T-helper 17 cell (primary cell): ENCODE measurements at regions not wholly inside any gene's neighbourhood (a gene's known extent, or its start where the extent isn't known, plus 50 kb on each side); places are given as distances from the start of the nearest gene placed in this dataset.

ENCODE experiments used
- ATAC-seq: fragments of 150-1000 bp; cut with Tn5 transposase; 2 replicates; pipeline ENCODE4 v1.10.0; 2021; ENCODE audit warnings: mild to moderate bottlenecking, moderate library complexity
- DNase-seq, 3 donors: peaks; one replicate each; pipeline versions ENCODE4 v3.0.0 to v3.0.0-alpha.2; 2020 to 2021
- H3K9me3 ChIP-seq: one replicate; pipeline ENCODE4 v1.7.0; 2013; ENCODE audit warnings: low read length, mild to moderate bottlenecking; ENCODE audit not compliant: control insufficient read depth, poor library complexity, severe bottlenecking
- H3K27ac Mint-ChIP-seq: one replicate; pipeline ENCODE4 v1.8.0; 2022; ENCODE audit warnings: mild to moderate bottlenecking, moderate library complexity, mixed read lengths
- H3K27me3 Mint-ChIP-seq: one replicate; pipeline ENCODE4 v1.8.0; 2022; ENCODE audit warnings: mixed read lengths
- H3K36me3 Mint-ChIP-seq: one replicate; pipeline ENCODE4 v1.8.0; 2022; ENCODE audit warnings: low read depth, mixed read lengths
- H3K4me1 Mint-ChIP-seq: one replicate; pipeline ENCODE4 v1.8.0; 2022; ENCODE audit warnings: mild to moderate bottlenecking, mixed read lengths
- H3K4me3 Mint-ChIP-seq: one replicate; pipeline ENCODE4 v1.8.0; 2022; ENCODE audit warnings: mild to moderate bottlenecking, moderate library complexity, mixed read lengths

- DNase-seq (no peak), ATAC-seq (no peak)
- no peaks in the 10 kb centered on the region for H3K36me3 Mint-ChIP-seq
- no peaks in the 10 kb centered on the region for H3K9me3 ChIP-seq
- no peaks in the 10 kb centered on the region for H3K4me1 Mint-ChIP-seq
- H3K27ac Mint-ChIP-seq: no peak overlapping the region
- H3K27me3 Mint-ChIP-seq: no peaks in the 10 kb centered on the region
- H3K4me3 Mint-ChIP-seq: no peak overlapping the region
Observed at GRCh38 chr21:24729568-24729967, 877.7 kb downstream of the MRPL39 start.

GRCh38 chr21:24727803-24728440 lies 879.4 kb downstream of the MRPL39 start:
- DNase-seq (no peak), ATAC-seq (no peak)
- Mint-ChIP-seq H3K36me3 (no peaks in the 10 kb centered on the region), H3K27me3 (no peaks in the 10 kb centered on the region), H3K4me3 (no peak overlapping the region), H3K27ac (no peak overlapping the region), H3K4me1 (no peaks in the 10 kb centered on the region)
- H3K9me3 ChIP-seq: no peaks in the 10 kb centered on the region

- Mint-ChIP-seq H3K4me3 (no peak overlapping the region), H3K27me3 (no peaks in the 10 kb centered on the region)
Observed at GRCh38 chr21:24716281-24716918, 890.9 kb downstream of the MRPL39 start.

GRCh38 chr21:24714646-24715200 lies 892.6 kb downstream of the MRPL39 start:
- Mint-ChIP-seq H3K27ac (no peak overlapping the region), H3K4me3 (no peak overlapping the region), H3K27me3 (no peaks in the 10 kb centered on the region), H3K36me3 (no peaks in the 10 kb centered on the region), H3K4me1 (no peaks in the 10 kb centered on the region)
- no peaks in the 10 kb centered on the region for H3K9me3 ChIP-seq
- DNase-seq (no peak), ATAC-seq (no peak)

More at GRCh38 chr21:24716281-24716918, 890.9 kb downstream of the MRPL39 start:
- no peaks in the 10 kb centered on the region for H3K9me3 ChIP-seq
- DNase-seq (no peak), ATAC-seq (no peak)
- Mint-ChIP-seq H3K4me1 (no peaks in the 10 kb centered on the region), H3K36me3 (no peaks in the 10 kb centered on the region), H3K27ac (no peak overlapping the region)

- H3K4me1 Mint-ChIP-seq: no peaks in the 10 kb centered on the region
- DNase-seq (no peak), ATAC-seq (no peak)
- no peaks in the 10 kb centered on the region for H3K36me3 Mint-ChIP-seq
- no peak overlapping the region for H3K4me3 Mint-ChIP-seq
- H3K9me3 ChIP-seq: no peaks in the 10 kb centered on the region
- H3K27ac Mint-ChIP-seq: no peak overlapping the region
- no peaks in the 10 kb centered on the region for H3K27me3 Mint-ChIP-seq
Observed at GRCh38 chr21:24705201-24705600, 902.1 kb downstream of the MRPL39 start.

- Mint-ChIP-seq H3K4me3 (no peak overlapping the region), H3K36me3 (no peaks in the 10 kb centered on the region), H3K27ac (no peak overlapping the region), H3K4me1 (no peaks in the 10 kb centered on the region), H3K27me3 (no peaks in the 10 kb centered on the region)
- H3K9me3 ChIP-seq: no peaks in the 10 kb centered on the region
- DNase-seq (no peak), ATAC-seq (no peak)
Observed at GRCh38 chr21:24693779-24694178, 913.5 kb downstream of the MRPL39 start.

GRCh38 chr21:24681456-24681855 lies 925.8 kb downstream of the MRPL39 start:
- H3K27ac Mint-ChIP-seq: no peak overlapping the region
- ATAC-seq (no peak), DNase-seq (no peak)
- H3K4me1 Mint-ChIP-seq: no peaks in the 10 kb centered on the region
- no peaks in the 10 kb centered on the region for H3K36me3 Mint-ChIP-seq
- H3K9me3 ChIP-seq: no peaks in the 10 kb centered on the region
- H3K27me3 Mint-ChIP-seq: no peaks in the 10 kb centered on the region
- no peak overlapping the region for H3K4me3 Mint-ChIP-seq

- H3K36me3 Mint-ChIP-seq: no peaks in the 10 kb centered on the region
- H3K27me3 Mint-ChIP-seq: no peaks in the 10 kb centered on the region
- no peaks in the 10 kb centered on the region for H3K9me3 ChIP-seq
- DNase-seq (no peak), ATAC-seq (no peak)
- no peaks in the 10 kb centered on the region for H3K4me1 Mint-ChIP-seq
- no peak overlapping the region for H3K4me3 Mint-ChIP-seq
- H3K27ac Mint-ChIP-seq: no peak overlapping the region
Observed at GRCh38 chr21:24671901-24672300, 935.4 kb downstream of the MRPL39 start.

- Mint-ChIP-seq H3K27ac (no peak overlapping the region), H3K36me3 (no peaks in the 10 kb centered on the region), H3K4me3 (no peak overlapping the region), H3K4me1 (no peaks in the 10 kb centered on the region), H3K27me3 (no peaks in the 10 kb centered on the region)
- ATAC-seq (no peak), DNase-seq (no peak)
- H3K9me3 ChIP-seq: no peaks in the 10 kb centered on the region
Observed at GRCh38 chr21:24658926-24659325, 948.4 kb downstream of the MRPL39 start.

- no peak for ATAC-seq
- no peak overlapping the region for H3K27ac Mint-ChIP-seq
- no peaks in the 10 kb centered on the region for H3K4me1 Mint-ChIP-seq
- no peaks in the 10 kb centered on the region for H3K27me3 Mint-ChIP-seq
- H3K36me3 Mint-ChIP-seq: no peaks in the 10 kb centered on the region
- no peaks in the 10 kb centered on the region for H3K9me3 ChIP-seq
- no peak for DNase-seq
- no peak overlapping the region for H3K4me3 Mint-ChIP-seq
Observed at GRCh38 chr21:24658026-24658425, 949.3 kb downstream of the MRPL39 start.

- H3K4me1 Mint-ChIP-seq: no peaks in the 10 kb centered on the region
- H3K27me3 Mint-ChIP-seq: no peaks in the 10 kb centered on the region
- no peak overlapping the region for H3K27ac Mint-ChIP-seq
- H3K4me3 Mint-ChIP-seq: no peak overlapping the region
- no peak for ATAC-seq
- no peak for DNase-seq
- H3K9me3 ChIP-seq: no peaks in the 10 kb centered on the region
- no peaks in the 10 kb centered on the region for H3K36me3 Mint-ChIP-seq
Observed at GRCh38 chr21:24649691-24650090, 957.6 kb downstream of the MRPL39 start.

GRCh38 chr21:24636696-24637095 lies 970.6 kb downstream of the MRPL39 start:
- H3K9me3 ChIP-seq: no peaks in the 10 kb centered on the region
- ATAC-seq (no peak), DNase-seq (no peak)
- H3K4me3 Mint-ChIP-seq: no peak overlapping the region
- H3K36me3 Mint-ChIP-seq: no peaks in the 10 kb centered on the region
- no peaks in the 10 kb centered on the region for H3K27me3 Mint-ChIP-seq
- H3K4me1 Mint-ChIP-seq: no peaks in the 10 kb centered on the region
- no peak overlapping the region for H3K27ac Mint-ChIP-seq

GRCh38 chr21:24634749-24635148 lies 972.5 kb downstream of the MRPL39 start:
- no peaks in the 10 kb centered on the region for H3K36me3 Mint-ChIP-seq
- no peak for ATAC-seq

GRCh38 chr21:24628536-24628935 lies 978.7 kb downstream of the MRPL39 start:
- DNase-seq: no peak
- Mint-ChIP-seq H3K27me3 (no peaks in the 10 kb centered on the region), H3K27ac (no peak overlapping the region), H3K36me3 (no peaks in the 10 kb centered on the region), H3K4me1 (no peaks in the 10 kb centered on the region), H3K4me3 (no peak overlapping the region)
- H3K9me3 ChIP-seq: no peaks in the 10 kb centered on the region
- ATAC-seq: no peak

More at GRCh38 chr21:24634749-24635148, 972.5 kb downstream of the MRPL39 start:
- no peaks in the 10 kb centered on the region for H3K4me1 Mint-ChIP-seq
- DNase-seq: no peak
- H3K4me3 Mint-ChIP-seq: no peak overlapping the region
- no peaks in the 10 kb centered on the region for H3K27me3 Mint-ChIP-seq
- no peak overlapping the region for H3K27ac Mint-ChIP-seq
- H3K9me3 ChIP-seq: no peaks in the 10 kb centered on the region
